Panc1 (cell line): ENCODE measurements at regions not wholly inside any gene's neighbourhood (a gene's known extent, or its start where the extent isn't known, plus 50 kb on each side); places are given as distances from the start of the nearest gene placed in this dataset.

Source experiments
- ATAC-seq: fragments of 200-7000 bp; cut with Tn5 transposase; 2 replicates; pipeline ENCODE4 v1.9.1; 2020; ENCODE audit warnings: mild to moderate bottlenecking, moderate library complexity
- BruUV-seq: library from RNA; stranded (reverse); fragments of 400-500 nt; replicated peaks from 2 replicates; lab custom pipeline; 2021; lab: Mats Ljungman, UMichigan
- CTCF ChIA-PET: fragments of 300-600 bp; sonication (Branson Sonifier 250); formaldehyde crosslinking; loops from one replicate; lab custom pipeline; 2022; ENCODE audit warnings: antibody characterized with exemption; lab: Charles Lee
- POLR2A ChIA-PET: fragments of 300-600 bp; sonication (Branson Sonifier 250); formaldehyde crosslinking; loops from one replicate; lab custom pipeline; 2022; ENCODE audit warnings: antibody characterized with exemption; lab: Charles Lee
- DNase-seq: peaks from one replicate; pipeline ENCODE4 v3.0.0-alpha.2; 2010; ENCODE audit warnings: low read depth, low spot score
- H3K27ac ChIP-seq: 2 replicates; pipeline ENCODE4 v1.5.1; 2011; ENCODE audit warnings: mild to moderate bottlenecking, low read length, inconsistent platforms
- H3K27me3 ChIP-seq: fragments of 200-500 bp; sonication (Bioruptor generic); 2 replicates; pipeline ENCODE4 v1.6.0; 2014; ENCODE audit warnings: low read length, inconsistent platforms; ENCODE audit not compliant: control insufficient read depth, insufficient read depth
- H3K36me3 ChIP-seq: fragments of 200-500 bp; sonication (Bioruptor generic); 2 replicates; pipeline ENCODE4 v1.5.1; 2014; ENCODE audit warnings: inconsistent platforms, mild to moderate bottlenecking, low read length, moderate library complexity; ENCODE audit not compliant: control insufficient read depth, insufficient read depth
- H3K4me1 ChIP-seq: 2 replicates; pipeline ENCODE4 v1.5.1; 2011; ENCODE audit warnings: inconsistent platforms, mild to moderate bottlenecking, low read length, moderate library complexity; ENCODE audit not compliant: control insufficient read depth, insufficient read depth
- H3K4me3 ChIP-seq, 2 experiments: 2 replicates each; pipeline ENCODE4 v1.5.1; 2011 to 2012; ENCODE audit warnings: low read depth in 2 of 2, low read length in 2 of 2, mild to moderate bottlenecking in 2 of 2, inconsistent platforms in 1 of 2, moderate library complexity in 1 of 2
- H3K9me3 ChIP-seq: fragments of 200-500 bp; sonication (Bioruptor generic); 2 replicates; pipeline ENCODE4 v1.5.1; 2014; ENCODE audit warnings: low read depth, mild to moderate bottlenecking, inconsistent platforms, low read length, moderate library complexity; ENCODE audit not compliant: control insufficient read depth, insufficient read depth
- POLR2AphosphoS5 ChIP-seq: IDR thresholded peaks from 2 replicates; pipeline ENCODE4 v1.6.1; 2012; ENCODE audit warnings: mild to moderate bottlenecking, low read depth, low read length, moderate library complexity
- SIN3A ChIP-seq: IDR thresholded peaks from 2 replicates; pipeline ENCODE4 v1.6.1; 2012; ENCODE audit warnings: low read depth, mild to moderate bottlenecking, low read length, moderate library complexity, borderline replicate concordance; ENCODE audit not compliant: insufficient read depth
- TCF7L2 ChIP-seq: IDR thresholded peaks from 2 replicates; pipeline ENCODE4 v1.6.1; 2011; ENCODE audit warnings: mild to moderate bottlenecking, low read depth, low read length, inconsistent platforms
- in situ Hi-C: cut with HindIII; loops from 2 replicates; pipeline ENCODE4 v1.10.0; 2016; ENCODE audit warnings: low sequenced_read_pairs, low pct_unique_long_range_greater_than_20kb
- intact Hi-C: fragments of 100-400 bp; cut with micrococcal nuclease; formaldehyde crosslinking; loops from one replicate; pipeline ENCODE4 v1.10.0; 2022; ENCODE audit not compliant: unreplicated experiment
- TF ChIP-seq, protein P1 (sequence below): fragments of 450-650 bp; IDR thresholded peaks from 2 replicates; pipeline ENCODE4 v1.5.1; 2017; ENCODE audit warnings: mild to moderate bottlenecking
- TF ChIP-seq, protein P2 (sequence below), 2 experiments: IDR thresholded peaks; 2 replicates each; pipeline ENCODE4 v1.6.1; 2011 to 2012; ENCODE audit warnings: low read depth in 2 of 2, control low read depth in 1 of 2, low read length in 1 of 2, mild to moderate bottlenecking in 1 of 2, moderate library complexity in 1 of 2; ENCODE audit not compliant: insufficient read depth in 1 of 2

DNA sequence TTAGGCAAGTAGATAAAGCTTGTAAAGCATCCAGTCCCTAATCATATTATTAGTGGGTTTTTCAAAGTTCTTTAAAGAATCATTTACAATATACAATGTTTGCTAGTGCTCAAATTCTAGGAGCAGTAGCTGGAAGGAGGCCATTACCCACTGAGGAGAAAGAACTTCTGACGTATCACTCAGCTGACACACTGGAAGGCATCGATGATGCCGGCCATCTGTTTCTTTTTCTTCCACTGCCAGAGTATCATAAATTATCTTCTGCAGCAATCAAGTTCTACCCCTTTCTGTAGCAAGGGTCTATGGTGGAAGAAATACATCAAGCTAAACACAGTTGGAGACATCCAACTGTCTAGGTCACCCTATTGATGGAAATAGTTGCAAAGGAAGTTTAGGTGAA is 243.2 kb upstream of the LRRN1 start:
- in situ Hi-C loops (no loop called here), intact Hi-C loops (no loop called here)
- ChIA-PET CTCF (no interaction called here), POLR2A (no interaction called here)
- DNase-seq, result no peak
- Histone ChIP-seq H3K4me1 (no peaks in the 10 kb centered on the region), H3K36me3 (no peaks in the 10 kb centered on the region), H3K9me3 (no peaks in the 10 kb centered on the region), H3K27ac (no peak overlapping the region), H3K4me3 (no peak overlapping the region), H3K27me3 (no peaks in the 10 kb centered on the region)
- no TSS peak for BruUV-seq
- no peak for ATAC-seq
- TF ChIP-seq, protein P1, sequence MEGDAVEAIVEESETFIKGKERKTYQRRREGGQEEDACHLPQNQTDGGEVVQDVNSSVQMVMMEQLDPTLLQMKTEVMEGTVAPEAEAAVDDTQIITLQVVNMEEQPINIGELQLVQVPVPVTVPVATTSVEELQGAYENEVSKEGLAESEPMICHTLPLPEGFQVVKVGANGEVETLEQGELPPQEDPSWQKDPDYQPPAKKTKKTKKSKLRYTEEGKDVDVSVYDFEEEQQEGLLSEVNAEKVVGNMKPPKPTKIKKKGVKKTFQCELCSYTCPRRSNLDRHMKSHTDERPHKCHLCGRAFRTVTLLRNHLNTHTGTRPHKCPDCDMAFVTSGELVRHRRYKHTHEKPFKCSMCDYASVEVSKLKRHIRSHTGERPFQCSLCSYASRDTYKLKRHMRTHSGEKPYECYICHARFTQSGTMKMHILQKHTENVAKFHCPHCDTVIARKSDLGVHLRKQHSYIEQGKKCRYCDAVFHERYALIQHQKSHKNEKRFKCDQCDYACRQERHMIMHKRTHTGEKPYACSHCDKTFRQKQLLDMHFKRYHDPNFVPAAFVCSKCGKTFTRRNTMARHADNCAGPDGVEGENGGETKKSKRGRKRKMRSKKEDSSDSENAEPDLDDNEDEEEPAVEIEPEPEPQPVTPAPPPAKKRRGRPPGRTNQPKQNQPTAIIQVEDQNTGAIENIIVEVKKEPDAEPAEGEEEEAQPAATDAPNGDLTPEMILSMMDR, result no peak
- TF ChIP-seq POLR2AphosphoS5 (no peak), TCF7L2 (no peak), SIN3A (no peak)
- TF ChIP-seq, protein P2, sequence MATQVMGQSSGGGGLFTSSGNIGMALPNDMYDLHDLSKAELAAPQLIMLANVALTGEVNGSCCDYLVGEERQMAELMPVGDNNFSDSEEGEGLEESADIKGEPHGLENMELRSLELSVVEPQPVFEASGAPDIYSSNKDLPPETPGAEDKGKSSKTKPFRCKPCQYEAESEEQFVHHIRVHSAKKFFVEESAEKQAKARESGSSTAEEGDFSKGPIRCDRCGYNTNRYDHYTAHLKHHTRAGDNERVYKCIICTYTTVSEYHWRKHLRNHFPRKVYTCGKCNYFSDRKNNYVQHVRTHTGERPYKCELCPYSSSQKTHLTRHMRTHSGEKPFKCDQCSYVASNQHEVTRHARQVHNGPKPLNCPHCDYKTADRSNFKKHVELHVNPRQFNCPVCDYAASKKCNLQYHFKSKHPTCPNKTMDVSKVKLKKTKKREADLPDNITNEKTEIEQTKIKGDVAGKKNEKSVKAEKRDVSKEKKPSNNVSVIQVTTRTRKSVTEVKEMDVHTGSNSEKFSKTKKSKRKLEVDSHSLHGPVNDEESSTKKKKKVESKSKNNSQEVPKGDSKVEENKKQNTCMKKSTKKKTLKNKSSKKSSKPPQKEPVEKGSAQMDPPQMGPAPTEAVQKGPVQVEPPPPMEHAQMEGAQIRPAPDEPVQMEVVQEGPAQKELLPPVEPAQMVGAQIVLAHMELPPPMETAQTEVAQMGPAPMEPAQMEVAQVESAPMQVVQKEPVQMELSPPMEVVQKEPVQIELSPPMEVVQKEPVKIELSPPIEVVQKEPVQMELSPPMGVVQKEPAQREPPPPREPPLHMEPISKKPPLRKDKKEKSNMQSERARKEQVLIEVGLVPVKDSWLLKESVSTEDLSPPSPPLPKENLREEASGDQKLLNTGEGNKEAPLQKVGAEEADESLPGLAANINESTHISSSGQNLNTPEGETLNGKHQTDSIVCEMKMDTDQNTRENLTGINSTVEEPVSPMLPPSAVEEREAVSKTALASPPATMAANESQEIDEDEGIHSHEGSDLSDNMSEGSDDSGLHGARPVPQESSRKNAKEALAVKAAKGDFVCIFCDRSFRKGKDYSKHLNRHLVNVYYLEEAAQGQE (IDR thresholded peaks at IDR 0.05; ENCODE audit: insufficient read depth in 1 of 2, low read depth in 2 of 2, low read length in 1 of 2), result no peak

DNA sequence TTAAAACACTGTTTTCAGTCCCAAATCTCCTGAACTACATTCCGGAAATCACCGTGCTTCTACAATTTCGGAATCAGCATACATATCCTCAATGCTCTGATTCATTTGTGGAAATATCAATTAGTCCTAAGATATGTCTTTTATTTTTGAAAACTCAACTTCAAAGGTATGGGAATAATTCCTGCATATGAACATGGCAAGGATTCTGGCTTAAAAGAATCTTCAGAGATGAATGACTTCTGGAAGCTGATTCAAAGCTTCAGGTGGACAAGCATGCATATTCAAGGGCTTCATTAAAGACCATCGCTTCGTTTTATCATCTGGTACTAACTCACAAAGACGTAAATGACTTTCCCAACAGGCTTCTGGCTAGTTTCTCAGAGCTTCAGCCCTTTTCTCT is 246.0 kb upstream of the LRRN1 start:
- DNase-seq, result no peak
- intact Hi-C loops, result no loop called here
- no peak for ATAC-seq

More for the DNA sequence above, 246.0 kb upstream of the LRRN1 start:
- Histone ChIP-seq H3K27me3 (no peaks in the 10 kb centered on the region), H3K27ac (no peak overlapping the region), H3K4me1 (no peaks in the 10 kb centered on the region), H3K9me3 (no peaks in the 10 kb centered on the region), H3K4me3 (no peak overlapping the region), H3K36me3 (no peaks in the 10 kb centered on the region)
- no TSS peak for BruUV-seq
- ChIA-PET CTCF (no interaction called here), POLR2A (no interaction called here)
- in situ Hi-C loops, result no loop called here
- TF ChIP-seq SIN3A (no peak), POLR2AphosphoS5 (no peak), TCF7L2 (no peak)
- TF ChIP-seq, protein P2 (IDR thresholded peaks at IDR 0.05; ENCODE audit: insufficient read depth in 1 of 2, low read depth in 2 of 2, low read length in 1 of 2), result no peak
- TF ChIP-seq, protein P1, result no peak
